WTC11 (cell line): ENCODE measurements at regions not wholly inside any gene's neighbourhood (a gene's known extent, or its start where the extent isn't known, plus 50 kb on each side); places are given as distances from the start of the nearest gene placed in this dataset.
A peak's percentile ranks its signal among the peaks of the same experiment; 100 is the strongest.

Source experiments
- ATAC-seq: fragments of 200-7000 bp; cut with Tn5 transposase; 2 replicates; pipeline ENCODE4 v1.10.0; 2021; ENCODE audit warnings: mild to moderate bottlenecking, moderate library complexity
- CTCF ChIA-PET: fragments of 300-600 bp; sonication (Branson Sonifier 250); formaldehyde crosslinking; loops from one replicate; lab custom pipeline; 2021; ENCODE audit warnings: antibody characterized with exemption; lab: Charles Lee
- POLR2A ChIA-PET: fragments of 350-600 bp; sonication (Branson Sonifier 250); formaldehyde crosslinking; loops from one replicate; lab custom pipeline; 2021; ENCODE audit warnings: antibody characterized with exemption; lab: Charles Lee
- DNase-seq: peaks from one replicate; pipeline ENCODE4 v3.0.0; 2021; ENCODE audit warnings: low spot score
- H3K27ac Mint-ChIP-seq: 2 replicates; pipeline ENCODE4 v1.8.0; 2021; ENCODE audit warnings: mixed read lengths
- H3K27me3 Mint-ChIP-seq: 2 replicates; pipeline ENCODE4 v1.8.0; 2021; ENCODE audit warnings: low read depth, mild to moderate bottlenecking, moderate library complexity, mixed read lengths
- H3K36me3 Mint-ChIP-seq: 2 replicates; pipeline ENCODE4 v1.8.0; 2021; ENCODE audit warnings: mixed read lengths
- H3K4me1 Mint-ChIP-seq: 2 replicates; pipeline ENCODE4 v1.8.0; 2022; ENCODE audit warnings: mixed read lengths
- H3K4me3 Mint-ChIP-seq: 2 replicates; pipeline ENCODE4 v1.8.0; 2021; ENCODE audit warnings: mild to moderate bottlenecking, moderate library complexity, mixed read lengths
- H3K9me3 Mint-ChIP-seq: 2 replicates; pipeline ENCODE4 v1.8.0; 2021; ENCODE audit warnings: mixed read lengths
- ATF6 ChIP-seq: sonication (generic); formaldehyde crosslinking; IDR thresholded peaks from 2 replicates; pipeline ENCODE4 v1.8.1; 2023; ENCODE audit warnings: mild to moderate bottlenecking, missing genetic modification reagents
- CBFB ChIP-seq: sonication (generic); formaldehyde crosslinking; IDR thresholded peaks from 2 replicates; pipeline ENCODE4 v1.8.1; 2022; ENCODE audit warnings: mild to moderate bottlenecking, low read depth, missing genetic modification reagents
- E2F1 ChIP-seq: sonication (generic); formaldehyde crosslinking; IDR thresholded peaks from 2 replicates; pipeline ENCODE4 v1.8.0; 2022; ENCODE audit warnings: mild to moderate bottlenecking, missing genetic modification reagents
- ELF4 ChIP-seq: sonication (generic); formaldehyde crosslinking; IDR thresholded peaks from 2 replicates; pipeline ENCODE4 v1.8.1; 2022; ENCODE audit warnings: low read depth, mild to moderate bottlenecking, moderate library complexity, missing genetic modification reagents
- EMX1 ChIP-seq: fragments of 250-450 bp; sonication (Bioruptor Pico); IDR thresholded peaks from 2 replicates; pipeline ENCODE4 v1.8.0; 2021; ENCODE audit warnings: mild to moderate bottlenecking
- FOXJ3 ChIP-seq: sonication (generic); formaldehyde crosslinking; IDR thresholded peaks from 2 replicates; pipeline ENCODE4 v1.9.0; 2021; ENCODE audit warnings: missing genetic modification reagents, mild to moderate bottlenecking, borderline replicate concordance
- GABPB1 ChIP-seq: sonication (generic); formaldehyde crosslinking; IDR thresholded peaks from 2 replicates; pipeline ENCODE4 v1.8.1; 2023; ENCODE audit warnings: mild to moderate bottlenecking, missing genetic modification reagents
- HMGXB4 ChIP-seq: sonication (generic); formaldehyde crosslinking; IDR thresholded peaks from 2 replicates; pipeline ENCODE4 v1.8.1; 2023; ENCODE audit warnings: mild to moderate bottlenecking, moderate library complexity, missing genetic modification reagents
- NR1H2 ChIP-seq: sonication (generic); formaldehyde crosslinking; IDR thresholded peaks from 2 replicates; pipeline ENCODE4 v1.9.0; 2021; ENCODE audit warnings: mild to moderate bottlenecking, moderate library complexity, missing genetic modification reagents
- NR2C2 ChIP-seq: sonication (generic); formaldehyde crosslinking; IDR thresholded peaks from 2 replicates; pipeline ENCODE4 v1.8.0; 2022; ENCODE audit warnings: mild to moderate bottlenecking, missing genetic modification reagents
- SMAD4 ChIP-seq: sonication (generic); formaldehyde crosslinking; IDR thresholded peaks from 2 replicates; pipeline ENCODE4 v1.8.0; 2022; ENCODE audit warnings: mild to moderate bottlenecking, missing genetic modification reagents
- SP1 ChIP-seq: sonication (generic); formaldehyde crosslinking; conservative IDR thresholded peaks from 2 replicates; pipeline ENCODE4 v1.8.1; 2022; ENCODE audit warnings: missing genetic modification reagents
- STAT6 ChIP-seq: sonication (generic); formaldehyde crosslinking; conservative IDR thresholded peaks from 2 replicates; pipeline ENCODE4 v1.8.1; 2023; ENCODE audit warnings: mild to moderate bottlenecking, low read depth, missing genetic modification reagents, moderate library complexity
- TCF7 ChIP-seq: sonication (generic); formaldehyde crosslinking; IDR thresholded peaks from 2 replicates; pipeline ENCODE4 v1.8.0; 2022; ENCODE audit warnings: mild to moderate bottlenecking, low read depth, missing genetic modification reagents, moderate library complexity
- TEAD4 ChIP-seq: sonication (generic); formaldehyde crosslinking; IDR thresholded peaks from 2 replicates; pipeline ENCODE4 v1.8.0; 2022; ENCODE audit warnings: mild to moderate bottlenecking, missing genetic modification reagents
- ZNF263 ChIP-seq: sonication (generic); formaldehyde crosslinking; IDR thresholded peaks from 2 replicates; pipeline ENCODE4 v1.8.1; 2022; ENCODE audit warnings: low read depth, mild to moderate bottlenecking, moderate library complexity, missing genetic modification reagents
- ZNF281 ChIP-seq: sonication (generic); formaldehyde crosslinking; IDR thresholded peaks from 2 replicates; pipeline ENCODE4 v1.8.0; 2023; ENCODE audit warnings: mild to moderate bottlenecking, missing genetic modification reagents
- ZNF512 ChIP-seq: sonication (generic); formaldehyde crosslinking; IDR thresholded peaks from 2 replicates; pipeline ENCODE4 v1.8.1; 2022; ENCODE audit warnings: missing genetic modification reagents, borderline replicate concordance
- ZNF671 ChIP-seq: fragments of 250-450 bp; sonication (Bioruptor Pico); IDR thresholded peaks from 2 replicates; pipeline ENCODE4 v1.8.0; 2021; ENCODE audit warnings: mild to moderate bottlenecking

GRCh38 chr12:86543716-86544115, 287.5 kb upstream of the MGAT4C start:
- ATAC-seq: peak; percentile 26; the same call in 1 of the 2 replicates
- H3K27ac Mint-ChIP-seq: no peak overlapping the region
- TF ChIP-seq SMAD4 (CRISPR knock-in tag): no peak
- TF ChIP-seq SP1: no peak
- TF ChIP-seq ZNF671 (CRISPR knock-in tag): no peak
- no peak for TF ChIP-seq CBFB
- no peak for TF ChIP-seq TCF7 (CRISPR knock-in tag)
- no peak for TF ChIP-seq ZNF263 (CRISPR knock-in tag)
- TF ChIP-seq, all 79 proteins: peak for 0
- no peak for DNase-seq
- no peaks in the 10 kb centered on the region for H3K36me3 Mint-ChIP-seq
- H3K9me3 Mint-ChIP-seq: no peaks in the 10 kb centered on the region
- H3K27me3 Mint-ChIP-seq: no peaks in the 10 kb centered on the region
- POLR2A ChIA-PET: interaction anchor here (0.5 kb wide), 1 partner anchor 28 kb away, joined by 3 read pairs; no protein-coding TSS in a partner anchor
- CTCF ChIA-PET: no interaction called here
- no peaks in the 10 kb centered on the region for H3K4me1 Mint-ChIP-seq
- no peak overlapping the region for H3K4me3 Mint-ChIP-seq

- no peak for TF ChIP-seq FOXJ3
- no peak for TF ChIP-seq NR2C2
- TF ChIP-seq, all 79 proteins: peak for 0
- CTCF ChIA-PET: no interaction called here
- H3K36me3 Mint-ChIP-seq: no peaks in the 10 kb centered on the region
- DNase-seq (no peak), ATAC-seq (peak; percentile 55; the same call in 1 of the 2 replicates)
- H3K27me3 Mint-ChIP-seq: no peaks in the 10 kb centered on the region
- H3K4me3 Mint-ChIP-seq: no peak overlapping the region
- 0 out of 2 replicates have a peak, but pooled peaks cover 6% of the 10 kb centered on the region for H3K9me3 Mint-ChIP-seq
- peaks cover 7% of the 10 kb centered on the region; the same call in 1 of the 2 replicates for H3K4me1 Mint-ChIP-seq
- POLR2A ChIA-PET: no interaction called here
- no peak overlapping the region for H3K27ac Mint-ChIP-seq
Observed at GRCh38 chr12:86530996-86531655, 274.9 kb upstream of the MGAT4C start.

GRCh38 chr12:86526060-86526595, 269.9 kb upstream of the MGAT4C start:
- ChIA-PET CTCF (no interaction called here), POLR2A (no interaction called here)
- Mint-ChIP-seq H3K27ac (no peak overlapping the region), H3K4me1 (peaks cover under 1% of the 10 kb centered on the region; the same call in 1 of the 2 replicates), H3K9me3 (peaks cover 51% of the 10 kb centered on the region), H3K27me3 (no peaks in the 10 kb centered on the region), H3K4me3 (no peak overlapping the region), H3K36me3 (peaks cover 21% of the 10 kb centered on the region)
- DNase-seq (no peak), ATAC-seq (no peak)
- TF ChIP-seq EMX1 (no peak), NR1H2 (no peak), E2F1 (CRISPR knock-in tag) (no peak), GABPB1 (CRISPR knock-in tag) (no peak), ELF4 (CRISPR knock-in tag) (no peak), HMGXB4 (CRISPR knock-in tag) (no peak), ZNF281 (no peak), STAT6 (CRISPR knock-in tag) (no peak), ZNF263 (CRISPR knock-in tag) (no peak), TEAD4 (CRISPR knock-in tag) (no peak), ZNF671 (CRISPR knock-in tag) (no peak), ATF6 (no peak), ZNF512 (CRISPR knock-in tag) (no peak)
